Endodermal cell (in vitro differentiated cells): ENCODE measurements at regions not wholly inside any gene's neighbourhood (a gene's known extent, or its start where the extent isn't known, plus 50 kb on each side); places are given as distances from the start of the nearest gene placed in this dataset.

ENCODE experiments used
- DNase-seq: peaks from one replicate; pipeline ENCODE4 v3.0.0-alpha.2; 2017
- H3K27ac ChIP-seq: 2 replicates; pipeline ENCODE4 v1.5.1; 2013; ENCODE audit warnings: mild to moderate bottlenecking, low read depth, low read length, moderate library complexity
- H3K27me3 ChIP-seq: 2 replicates; pipeline ENCODE4 v1.6.1; 2013; ENCODE audit warnings: mild to moderate bottlenecking, low read length, moderate library complexity; ENCODE audit not compliant: insufficient read depth, control insufficient read depth, poor library complexity, severe bottlenecking
- H3K36me3 ChIP-seq: 2 replicates; pipeline ENCODE4 v1.7.0; 2013; ENCODE audit warnings: mild to moderate bottlenecking, low read length, moderate library complexity; ENCODE audit not compliant: control insufficient read depth, insufficient read depth
- H3K4me1 ChIP-seq: one replicate; pipeline ENCODE4 v1.7.0; 2013; ENCODE audit warnings: low read length; ENCODE audit not compliant: control insufficient read depth, insufficient read depth
- H3K4me3 ChIP-seq: 2 replicates; pipeline ENCODE4 v1.5.1; 2013; ENCODE audit warnings: mild to moderate bottlenecking, low read length, moderate library complexity
- H3K9ac ChIP-seq: 2 replicates; pipeline ENCODE4 v1.6.1; 2013; ENCODE audit warnings: mild to moderate bottlenecking, low read length, moderate library complexity; ENCODE audit not compliant: poor library complexity, severe bottlenecking; ENCODE audit errors: extremely low read depth
- H3K9me3 ChIP-seq: 2 replicates; pipeline ENCODE4 v1.6.1; 2013; ENCODE audit warnings: mild to moderate bottlenecking, low read length, moderate library complexity; ENCODE audit not compliant: control insufficient read depth
- H3K27ac Mint-ChIP-seq: 2 replicates; pipeline ENCODE4 v1.8.0; 2020; ENCODE audit warnings: mixed read lengths
- H3K27me3 Mint-ChIP-seq: 2 replicates; pipeline ENCODE4 v1.8.0; 2021; ENCODE audit warnings: mild to moderate bottlenecking, mixed read lengths; ENCODE audit not compliant: insufficient read depth
- H3K36me3 Mint-ChIP-seq: 2 replicates; pipeline ENCODE4 v1.8.0; 2020; ENCODE audit warnings: low read depth, mixed read lengths
- H3K4me1 Mint-ChIP-seq: 2 replicates; pipeline ENCODE4 v1.8.0; 2020; ENCODE audit warnings: mixed read lengths
- H3K4me3 Mint-ChIP-seq: 2 replicates; pipeline ENCODE4 v1.8.0; 2020; ENCODE audit warnings: mild to moderate bottlenecking, moderate library complexity, mixed read lengths
- H3K9me3 Mint-ChIP-seq: 2 replicates; pipeline ENCODE4 v1.8.0; 2020; ENCODE audit warnings: mild to moderate bottlenecking, mixed read lengths
- WGBS, 2 experiments: methylation state at CpG; one replicate each; pipeline versions ENCODE4 v1.1.5 to v1.1.7; 2013; ENCODE audit warnings: missing lambda C conversion rate in 2 of 2, mixed read lengths in 1 of 2; ENCODE audit not compliant: insufficient coverage in 1 of 2, insufficient read length in 1 of 2; 5-methylcytosine and 5-hydroxymethylcytosine counted together
- TF ChIP-seq, protein P1 (sequence below): fragments of 200-600 bp; sonication (generic); conservative IDR thresholded peaks from 2 replicates; pipeline ENCODE4 v1.5.0; 2021; ENCODE audit warnings: antibody characterized with exemption, mild to moderate bottlenecking

DNA sequence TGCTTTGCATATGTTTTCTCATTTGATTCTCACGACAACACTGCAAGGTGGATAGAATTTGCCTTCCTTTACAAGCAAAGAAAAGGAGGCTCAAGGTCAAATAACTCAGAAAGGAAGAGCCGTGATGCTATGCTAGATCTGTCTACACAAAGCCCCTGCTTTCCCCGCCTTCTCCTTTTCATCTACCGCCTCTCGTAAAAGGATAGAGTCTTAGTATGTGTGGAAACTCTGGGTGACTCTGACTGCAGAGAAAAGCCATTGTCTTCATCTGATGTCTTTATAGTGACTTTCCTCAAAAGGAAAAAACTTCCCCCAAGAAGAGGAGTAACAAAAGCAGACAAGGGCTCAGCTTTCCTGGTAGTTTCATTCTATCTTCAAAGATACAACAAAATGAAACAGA, 292.7 kb downstream of the ACTR3B start:
- H3K4me1 Mint-ChIP-seq = no peaks in the 10 kb centered on the region
- Histone ChIP-seq H3K4me3 (no peak overlapping the region), H3K36me3 (no peaks in the 10 kb centered on the region), H3K27me3 (no peaks in the 10 kb centered on the region), H3K9me3 (no peaks in the 10 kb centered on the region), H3K9ac (no peak overlapping the region), H3K27ac (no peak overlapping the region), H3K4me1 (no peaks in the 10 kb centered on the region)
- no peak for DNase-seq
- H3K27me3 Mint-ChIP-seq = peaks cover 1% of the 10 kb centered on the region
- no peak overlapping the region for H3K4me3 Mint-ChIP-seq
- no peaks in the 10 kb centered on the region for H3K36me3 Mint-ChIP-seq
- no peak overlapping the region for H3K27ac Mint-ChIP-seq
- TF ChIP-seq, protein P1, sequence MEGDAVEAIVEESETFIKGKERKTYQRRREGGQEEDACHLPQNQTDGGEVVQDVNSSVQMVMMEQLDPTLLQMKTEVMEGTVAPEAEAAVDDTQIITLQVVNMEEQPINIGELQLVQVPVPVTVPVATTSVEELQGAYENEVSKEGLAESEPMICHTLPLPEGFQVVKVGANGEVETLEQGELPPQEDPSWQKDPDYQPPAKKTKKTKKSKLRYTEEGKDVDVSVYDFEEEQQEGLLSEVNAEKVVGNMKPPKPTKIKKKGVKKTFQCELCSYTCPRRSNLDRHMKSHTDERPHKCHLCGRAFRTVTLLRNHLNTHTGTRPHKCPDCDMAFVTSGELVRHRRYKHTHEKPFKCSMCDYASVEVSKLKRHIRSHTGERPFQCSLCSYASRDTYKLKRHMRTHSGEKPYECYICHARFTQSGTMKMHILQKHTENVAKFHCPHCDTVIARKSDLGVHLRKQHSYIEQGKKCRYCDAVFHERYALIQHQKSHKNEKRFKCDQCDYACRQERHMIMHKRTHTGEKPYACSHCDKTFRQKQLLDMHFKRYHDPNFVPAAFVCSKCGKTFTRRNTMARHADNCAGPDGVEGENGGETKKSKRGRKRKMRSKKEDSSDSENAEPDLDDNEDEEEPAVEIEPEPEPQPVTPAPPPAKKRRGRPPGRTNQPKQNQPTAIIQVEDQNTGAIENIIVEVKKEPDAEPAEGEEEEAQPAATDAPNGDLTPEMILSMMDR = no peak
- WGBS, 2 experiments = 69 to 88% methylated on average over 1 to 5 of the region's 5 CpGs
- H3K9me3 Mint-ChIP-seq = peaks cover 2% of the 10 kb centered on the region

DNA sequence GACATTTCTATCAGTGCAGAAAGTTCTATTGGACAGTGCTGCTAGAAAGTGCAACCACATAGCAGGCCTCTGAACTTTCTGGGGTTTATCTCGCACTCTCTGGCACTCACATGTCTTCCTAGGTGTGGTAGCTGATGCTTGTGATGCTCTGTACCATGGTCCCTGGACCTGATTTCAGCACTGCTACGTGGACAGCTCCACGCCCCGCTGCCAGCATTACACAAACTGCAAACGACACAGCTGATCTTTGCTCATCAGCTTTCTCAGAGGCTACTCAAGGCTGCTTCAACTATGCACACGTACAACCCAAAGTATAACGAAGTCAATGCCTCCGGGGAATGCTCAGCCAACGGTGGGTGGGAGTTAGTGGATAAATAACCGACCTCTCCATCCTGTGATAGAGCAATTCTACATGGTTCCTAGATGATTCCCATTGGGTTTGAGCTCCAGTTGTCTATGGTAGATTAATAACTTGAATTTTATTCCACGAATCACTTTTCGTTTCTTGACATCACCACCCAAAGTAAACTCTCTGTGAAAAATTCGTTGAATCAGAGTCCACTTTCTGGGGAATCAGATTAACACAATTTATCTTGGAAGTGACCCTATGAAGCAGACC, 302.5 kb downstream of the ACTR3B start:
- TF ChIP-seq, protein P1 = no peak
- WGBS, 2 experiments = 40 to 53% methylated on average over 7 to 13 of the region's 13 CpGs
- Histone ChIP-seq H3K9me3 (no peaks in the 10 kb centered on the region), H3K36me3 (no peaks in the 10 kb centered on the region), H3K4me1 (peaks cover 2% of the 10 kb centered on the region), H3K4me3 (no peak overlapping the region), H3K9ac (no peak overlapping the region), H3K27ac (no peak overlapping the region), H3K27me3 (no peaks in the 10 kb centered on the region)
- Mint-ChIP-seq H3K36me3 (no peaks in the 10 kb centered on the region), H3K4me3 (no peak overlapping the region), H3K27ac (no peak overlapping the region), H3K9me3 (no peaks in the 10 kb centered on the region), H3K27me3 (peaks cover 3% of the 10 kb centered on the region), H3K4me1 (no peaks in the 10 kb centered on the region)
- DNase-seq = peak; percentile 87

DNA sequence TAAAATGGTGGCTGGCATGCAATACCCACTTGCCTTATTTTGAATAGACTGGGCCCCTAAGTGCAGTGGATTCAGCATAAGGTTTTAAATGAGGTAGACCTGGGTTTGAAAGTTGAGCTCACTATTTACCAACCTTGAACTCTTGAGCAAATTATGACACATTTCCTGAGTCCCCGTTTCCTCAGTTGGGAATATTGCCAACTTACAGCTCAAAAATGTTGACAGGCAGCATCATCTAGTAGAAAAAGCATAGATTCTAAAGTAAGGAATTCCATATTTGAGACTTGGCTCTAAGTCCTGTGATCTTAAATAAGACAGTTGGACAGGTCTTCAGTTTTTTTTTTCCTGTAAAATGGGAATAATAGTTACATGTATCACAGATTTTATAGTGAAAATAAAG, 305.5 kb downstream of the ACTR3B start:
- H3K27me3 ChIP-seq = no peaks in the 10 kb centered on the region
- no peak overlapping the region for H3K4me3 ChIP-seq
- H3K27me3 Mint-ChIP-seq = peaks cover 3% of the 10 kb centered on the region
- DNase-seq = no peak
- no peaks in the 10 kb centered on the region for H3K4me1 Mint-ChIP-seq
- no peak overlapping the region for H3K9ac ChIP-seq
- no peak overlapping the region for H3K27ac ChIP-seq
- H3K27ac Mint-ChIP-seq = no peak overlapping the region
- H3K4me3 Mint-ChIP-seq = no peak overlapping the region
- TF ChIP-seq, protein P1 = no peak
- H3K9me3 Mint-ChIP-seq = no peaks in the 10 kb centered on the region
- WGBS, 2 experiments = 77 to 100% methylated on average over 1 of the region's 1 CpG
- H3K4me1 ChIP-seq = no peaks in the 10 kb centered on the region
- H3K36me3 Mint-ChIP-seq = no peaks in the 10 kb centered on the region
- no peaks in the 10 kb centered on the region for H3K9me3 ChIP-seq
- H3K36me3 ChIP-seq = no peaks in the 10 kb centered on the region
